ENCODE measurements at regions not wholly inside any gene's neighbourhood (a gene's known extent, or its start where the extent isn't known, plus 50 kb on each side); places are given as distances from the start of the nearest gene placed in this dataset.

- Histone ChIP-seq H3K27ac (no peak overlapping the region), H3K9me3 (no peaks in the 10 kb centered on the region), H3K4me3 (no peak overlapping the region), H3K36me3 (no peaks in the 10 kb centered on the region), H3K4me1 (ENCODE audit: insufficient read depth) (no peaks in the 10 kb centered on the region), H3K27me3 (no peaks in the 10 kb centered on the region)
- TF ChIP-seq EP300 (IDR thresholded peaks at IDR 0.05) (no peak), POLR2A (IDR thresholded peaks at IDR 0.05) (no peak), CTCF (IDR thresholded peaks at IDR 0.05) (no peak)
- no peak for DNase-seq
- intact Hi-C loops (cut with DNase I): no loop called here
- 69 to 74% (median 71%) methylated on average over 2 of the region's 2 CpGs for WGBS, 3 donors
Observed at GRCh38 chr13:85420136-85420535, 379.1 kb downstream of the SLITRK6 start.

GRCh38 chr13:85419611-85420010, 379.6 kb downstream of the SLITRK6 start:
- 81 to 85% (median 82%) methylated on average over 1 of the region's 1 CpG for WGBS, 3 donors
- no peak overlapping the region for H3K4me3 ChIP-seq
- H3K4me1 ChIP-seq (ENCODE audit: insufficient read depth): no peaks in the 10 kb centered on the region
- intact Hi-C loops (cut with DNase I): no loop called here
- no peak for TF ChIP-seq EP300 (IDR thresholded peaks at IDR 0.05)
- no peaks in the 10 kb centered on the region for H3K9me3 ChIP-seq
- no peak for DNase-seq
- no peaks in the 10 kb centered on the region for H3K36me3 ChIP-seq
- H3K27ac ChIP-seq: no peak overlapping the region
- H3K27me3 ChIP-seq: no peaks in the 10 kb centered on the region

GRCh38 chr13:85417807-85418206, 381.4 kb downstream of the SLITRK6 start:
- no peak overlapping the region for H3K4me3 ChIP-seq
- WGBS, 3 donors: 87 to 95% (median 91%) methylated on average over 8 of the region's 8 CpGs
- no peaks in the 10 kb centered on the region for H3K36me3 ChIP-seq
- no peak overlapping the region for H3K27ac ChIP-seq
- no peak for DNase-seq
- no peaks in the 10 kb centered on the region for H3K9me3 ChIP-seq
- H3K4me1 ChIP-seq (ENCODE audit: insufficient read depth): no peaks in the 10 kb centered on the region
- TF ChIP-seq CTCF (IDR thresholded peaks at IDR 0.05) (no peak), POLR2A (IDR thresholded peaks at IDR 0.05) (no peak), EP300 (IDR thresholded peaks at IDR 0.05) (no peak)
- H3K27me3 ChIP-seq: no peaks in the 10 kb centered on the region
- intact Hi-C loops (cut with DNase I): no loop called here

- intact Hi-C loops (cut with DNase I): no loop called here
- no peak for TF ChIP-seq CTCF (IDR thresholded peaks at IDR 0.05)
- Histone ChIP-seq H3K36me3 (no peaks in the 10 kb centered on the region), H3K9me3 (no peaks in the 10 kb centered on the region), H3K4me1 (ENCODE audit: insufficient read depth) (no peaks in the 10 kb centered on the region), H3K4me3 (no peak overlapping the region), H3K27me3 (no peaks in the 10 kb centered on the region), H3K27ac (no peak overlapping the region)
- DNase-seq: no peak
- WGBS, 3 donors: 86 to 90% (median 89%) methylated on average over 2 of the region's 2 CpGs
Observed at GRCh38 chr13:85413664-85414063, 385.6 kb downstream of the SLITRK6 start.

GRCh38 chr13:85412448-85412847, 386.8 kb downstream of the SLITRK6 start:
- no peak for DNase-seq
- intact Hi-C loops (cut with DNase I): no loop called here
- Histone ChIP-seq H3K4me3 (no peak overlapping the region), H3K9me3 (no peaks in the 10 kb centered on the region), H3K36me3 (no peaks in the 10 kb centered on the region), H3K27me3 (no peaks in the 10 kb centered on the region), H3K27ac (no peak overlapping the region), H3K4me1 (ENCODE audit: insufficient read depth) (no peaks in the 10 kb centered on the region)
- 79 to 100% (median 96%) methylated on average over 1 of the region's 1 CpG for WGBS, 3 donors
- TF ChIP-seq CTCF (IDR thresholded peaks at IDR 0.05): no peak
- no peak for TF ChIP-seq EP300 (IDR thresholded peaks at IDR 0.05)
- no peak for TF ChIP-seq POLR2A (IDR thresholded peaks at IDR 0.05)
